Fibroblast of peridontal ligament (primary cell): ENCODE measurements at regions not wholly inside any gene's neighbourhood (a gene's known extent, or its start where the extent isn't known, plus 50 kb on each side); places are given as distances from the start of the nearest gene placed in this dataset.
A peak's percentile ranks its signal among the peaks of the same experiment; 100 is the strongest.
"Not testable (repeated sequence)": the region's sequence is repeated elsewhere in the genome, so short reads cannot be mapped to it uniquely, and the experiment has no call there.

Experiments used
- DNase-seq: peaks from one replicate; pipeline ENCODE4 v3.0.0-alpha.2; 2010; ENCODE audit errors: extremely low read depth

GRCh38 chr12:78269620-78270019 lies 438.9 kb downstream of the NAV3 start:
- peak; percentile 60 for DNase-seq

- DNase-seq: peak; percentile 83
Measured at GRCh38 chr12:78271546-78271945, 440.9 kb downstream of the NAV3 start.

DNA sequence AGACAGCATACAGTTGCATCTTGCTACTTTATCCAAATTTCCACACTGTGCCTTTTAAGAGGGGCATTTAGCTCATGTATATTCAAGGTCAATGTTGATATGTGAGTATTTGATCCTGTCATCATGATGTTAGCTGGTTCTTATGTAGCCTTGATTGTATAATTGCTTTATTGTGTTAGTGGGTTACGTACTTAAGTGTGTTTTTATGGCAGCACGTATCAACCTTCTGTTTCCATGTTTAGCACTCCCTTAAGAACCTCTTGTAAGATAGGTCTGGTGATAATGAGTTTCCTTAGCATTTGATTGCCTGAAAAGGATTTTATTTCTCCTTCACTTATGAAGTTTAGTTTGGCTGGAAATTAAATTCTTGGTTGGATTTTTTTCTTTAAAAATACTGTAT lies 445.2 kb downstream of the NAV3 start:
- DNase-seq: no peak

DNA sequence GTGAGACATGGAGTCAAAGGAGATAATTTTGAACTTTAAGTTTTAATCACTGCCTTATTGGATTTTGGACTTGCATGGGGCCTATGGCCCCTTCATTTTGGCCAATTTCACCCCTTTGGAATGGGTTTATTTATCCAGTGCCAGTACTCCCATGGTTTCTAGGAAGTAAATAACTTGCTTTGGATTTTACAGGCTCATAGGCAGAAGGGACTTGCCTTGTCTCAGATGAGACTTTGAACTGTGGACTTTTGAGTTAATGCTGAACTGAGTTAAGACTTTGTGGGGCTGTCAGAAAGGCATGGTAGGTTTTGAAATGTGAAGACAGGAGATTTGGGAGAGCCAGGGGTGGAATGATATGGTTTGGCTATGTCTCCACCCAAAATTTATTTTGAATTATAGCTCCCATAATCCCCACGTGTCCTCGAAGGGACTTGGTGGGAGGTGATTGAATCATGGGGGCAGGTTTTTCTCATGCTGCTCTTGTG lies 448.1 kb downstream of the NAV3 start:
- DNase-seq: no peak

- DNase-seq: no peak
Measured at GRCh38 chr12:78279567-78279966, 448.9 kb downstream of the NAV3 start.

GRCh38 chr12:78281102-78281501 lies 450.4 kb downstream of the NAV3 start:
- DNase-seq: not testable (repeated sequence)

DNA sequence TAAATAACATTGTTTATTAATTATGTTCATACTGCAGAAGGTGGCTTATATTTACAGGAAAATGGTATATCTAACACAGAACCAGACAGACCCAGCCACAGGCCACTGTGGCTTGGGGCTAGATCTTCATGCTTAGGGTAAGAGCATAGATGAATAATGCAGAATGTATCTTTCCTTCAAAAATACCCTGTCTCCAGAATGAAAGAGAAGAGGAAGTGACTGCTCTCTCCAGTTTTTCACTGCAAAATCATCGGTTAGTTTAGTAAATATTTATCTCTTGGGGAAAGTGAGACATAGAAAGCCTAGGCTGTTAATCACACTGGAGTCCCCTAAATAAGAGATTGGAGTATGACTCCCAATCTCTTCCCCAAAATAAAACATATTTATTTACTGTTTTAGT lies 453.7 kb downstream of the NAV3 start:
- no peak for DNase-seq

GRCh38 chr12:78290606-78291345 lies 460.1 kb downstream of the NAV3 start:
- peak; percentile 99 for DNase-seq

GRCh38 chr12:78293059-78293686 lies 462.5 kb downstream of the NAV3 start:
- DNase-seq: peak; percentile 46

GRCh38 chr12:78301282-78301681 lies 470.6 kb downstream of the NAV3 start:
- DNase-seq: not testable (repeated sequence)

DNA sequence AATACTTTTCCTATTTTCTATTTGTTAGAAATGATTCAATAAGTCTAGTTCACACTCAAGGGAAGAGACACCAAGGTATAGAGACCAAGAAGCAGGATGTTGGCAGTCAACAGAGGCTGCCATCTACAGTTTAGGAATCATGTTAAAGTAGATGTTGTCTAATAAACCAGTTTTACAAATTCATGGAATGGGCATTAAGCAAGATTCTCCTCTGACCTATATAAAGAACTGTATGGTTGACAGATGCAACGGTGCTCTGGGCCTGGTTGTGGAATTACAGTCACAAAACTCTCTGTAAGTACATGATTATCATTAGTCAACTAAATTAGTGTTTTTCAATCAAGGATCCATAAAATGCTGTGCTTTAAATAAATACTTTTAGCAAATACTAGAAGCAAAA lies 475.1 kb downstream of the NAV3 start:
- no peak for DNase-seq

GRCh38 chr12:78306236-78306635 lies 475.5 kb downstream of the NAV3 start:
- DNase-seq: no peak

GRCh38 chr12:78308701-78309100 lies 478.0 kb downstream of the NAV3 start:
- DNase-seq: no peak

DNA sequence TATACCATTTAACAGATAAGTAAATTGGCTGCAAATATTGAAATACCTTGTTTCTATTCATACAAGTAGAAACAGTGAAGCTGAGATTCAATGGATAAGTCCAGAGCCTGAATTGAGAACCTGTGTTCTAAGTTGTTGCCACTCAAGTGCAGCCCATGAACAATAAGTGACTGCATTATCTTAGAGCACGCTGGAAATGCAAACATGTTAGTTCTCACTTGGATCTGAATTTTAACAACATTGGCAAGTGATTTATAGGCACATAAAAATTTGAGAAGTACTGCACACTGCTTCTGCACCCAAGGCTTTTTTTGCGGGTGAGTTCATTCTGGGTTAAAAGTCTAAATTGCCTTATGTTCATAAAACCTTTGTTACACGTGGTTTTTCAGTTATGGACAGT lies 484.3 kb downstream of the NAV3 start:
- no peak for DNase-seq

GRCh38 chr12:78316136-78316535 lies 485.4 kb downstream of the NAV3 start:
- DNase-seq: no peak

DNA sequence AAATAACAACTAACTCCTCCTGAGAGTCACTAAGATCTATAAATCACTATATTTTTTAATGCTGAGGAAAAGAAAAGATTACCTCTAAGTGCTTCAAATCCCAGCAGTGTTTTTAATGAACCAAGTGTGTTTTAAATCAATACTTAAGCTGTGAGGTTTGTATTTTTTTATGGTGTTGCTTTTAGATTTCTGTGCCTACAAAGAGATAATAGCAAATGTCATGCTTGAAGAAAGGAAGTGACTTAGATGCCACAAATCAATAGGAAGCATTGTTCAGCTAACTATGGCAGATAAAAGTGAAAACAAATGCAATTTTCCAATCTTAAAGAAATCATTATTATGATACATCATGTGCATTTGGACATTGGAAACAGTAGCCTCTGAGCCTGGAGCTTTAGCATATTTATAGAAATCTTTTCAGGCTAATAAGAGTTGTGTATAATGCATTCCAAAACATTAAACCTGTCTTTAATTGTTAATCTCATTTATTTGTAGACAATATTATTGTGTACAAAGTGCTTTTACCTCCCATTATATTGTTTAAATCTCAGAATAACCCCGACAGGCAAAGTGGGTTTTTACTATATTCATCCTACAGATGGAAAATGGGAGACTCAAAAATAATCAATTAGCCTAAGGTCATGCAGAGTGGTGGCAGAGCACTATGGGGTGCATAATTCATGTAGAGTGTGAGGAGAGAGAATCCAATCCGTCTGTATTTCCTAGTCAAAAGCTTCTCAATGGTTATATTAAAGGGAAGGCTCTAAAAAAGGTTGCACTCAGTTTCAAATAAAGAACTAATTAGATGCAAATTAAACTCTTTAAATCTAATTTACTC lies 486.2 kb downstream of the NAV3 start:
- no peak for DNase-seq

DNA sequence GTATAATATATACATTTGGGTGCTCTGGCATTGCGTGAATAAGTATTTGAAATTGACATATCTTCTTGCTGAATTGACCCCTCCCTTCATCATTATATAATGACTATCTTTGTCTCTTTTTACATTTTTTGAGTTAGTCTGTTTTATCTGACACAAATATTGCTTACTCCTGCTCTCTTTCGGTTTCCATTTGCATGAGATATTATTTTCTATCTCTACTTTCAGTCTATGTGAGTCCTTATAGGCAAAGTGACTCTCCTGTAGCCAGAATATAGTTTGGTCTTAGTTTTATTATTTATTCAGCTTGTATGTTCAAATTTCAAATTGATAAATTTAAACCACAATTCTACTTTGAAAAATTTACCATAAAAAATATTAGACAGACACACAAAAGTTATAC lies 491.0 kb downstream of the NAV3 start:
- no peak for DNase-seq

DNA sequence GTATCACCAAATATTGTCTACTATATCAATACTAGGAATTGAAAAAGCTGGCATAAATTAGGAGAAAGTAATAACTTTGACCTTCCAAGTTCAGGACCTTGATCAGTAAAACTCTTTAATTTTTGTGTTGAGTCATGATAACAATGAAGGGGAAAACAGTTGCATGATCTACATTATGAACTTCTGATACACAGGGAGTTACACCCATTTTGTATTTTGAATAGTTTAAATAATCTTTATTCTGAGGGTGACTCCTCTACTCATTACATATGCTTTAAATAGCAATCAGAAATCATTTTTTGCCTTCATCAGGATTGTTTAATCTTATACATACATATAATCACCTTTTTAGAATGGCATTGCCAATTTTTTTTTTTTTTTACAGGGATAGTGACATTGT lies 492.5 kb downstream of the NAV3 start:
- DNase-seq: no peak

- no peak for DNase-seq
Measured at GRCh38 chr12:78324234-78324633, 493.5 kb downstream of the NAV3 start.

GRCh38 chr12:78328524-78328923 lies 497.8 kb downstream of the NAV3 start:
- DNase-seq: no peak

GRCh38 chr12:78330131-78330530 lies 499.4 kb downstream of the NAV3 start:
- DNase-seq: no peak

- DNase-seq: no peak
Measured at GRCh38 chr12:78331181-78331580, 500.5 kb downstream of the NAV3 start.

GRCh38 chr12:78331753-78332152 lies 501.1 kb downstream of the NAV3 start:
- DNase-seq: no peak
